ENCODE measurements at regions not wholly inside any gene's neighbourhood (a gene's known extent, or its start where the extent isn't known, plus 50 kb on each side); places are given as distances from the start of the nearest gene placed in this dataset.

DNA sequence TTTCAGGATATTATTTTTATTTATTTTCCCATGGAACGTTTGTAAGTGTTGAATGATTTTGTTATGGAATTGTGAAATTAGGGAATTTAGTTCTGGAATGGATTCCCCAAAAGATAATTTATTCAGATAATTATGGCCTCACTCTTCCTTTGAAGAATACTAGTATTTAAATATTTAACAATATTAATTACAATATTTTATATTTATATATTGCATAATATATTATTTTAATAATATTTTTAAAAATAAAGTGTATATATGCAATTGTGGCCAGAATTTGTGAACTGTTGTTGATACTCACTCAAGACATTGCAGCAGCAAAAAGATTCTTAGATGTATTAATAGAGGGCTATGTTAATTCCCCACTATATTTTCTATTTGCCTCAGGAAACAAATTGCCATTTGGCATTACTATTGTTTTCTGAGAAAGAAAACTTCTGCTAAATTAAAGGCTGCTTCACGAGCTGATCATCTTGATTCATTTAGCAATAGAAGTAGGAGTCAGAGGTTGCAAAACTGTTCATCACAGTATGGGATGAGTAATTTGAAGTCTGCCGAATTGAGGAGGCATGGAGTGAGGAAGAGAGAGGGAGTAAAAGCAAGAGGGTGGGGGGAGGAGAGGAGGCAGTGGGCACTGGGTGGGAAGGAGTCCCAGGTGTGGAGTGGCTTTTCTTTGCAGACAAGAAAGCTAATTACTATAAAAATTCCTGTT lies 729.2 kb downstream of the DHX35 start:
- DNase-seq (ENCODE audit: low spot score): no peak

DNA sequence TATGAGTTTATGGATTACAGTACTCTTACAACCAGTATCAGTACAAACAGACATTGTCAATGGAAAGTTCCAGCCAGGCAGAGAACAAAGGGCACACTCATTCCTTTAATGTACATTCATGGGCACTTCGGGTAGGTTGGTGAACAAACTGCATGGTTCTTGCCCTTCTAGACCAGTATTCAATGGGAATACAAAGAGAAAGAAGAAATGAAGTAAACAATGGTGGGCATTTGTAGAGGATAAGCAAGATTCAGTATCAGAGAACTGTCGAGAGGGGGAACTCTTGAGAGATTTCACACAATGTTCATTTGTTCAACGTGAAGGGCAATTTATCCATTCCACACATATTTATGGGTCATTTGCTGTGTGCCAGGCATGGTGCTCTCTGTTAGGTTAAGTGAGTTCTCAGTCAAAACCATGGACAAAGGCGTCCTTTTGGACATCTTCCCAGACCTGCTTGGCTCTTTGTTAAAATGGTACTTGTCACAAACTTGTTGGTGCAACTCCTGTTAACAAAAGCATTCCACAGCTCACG lies 714.8 kb downstream of the DHX35 start:
- DNase-seq (ENCODE audit: low spot score): peak; percentile 10
- TF ChIP-seq, protein P1, sequence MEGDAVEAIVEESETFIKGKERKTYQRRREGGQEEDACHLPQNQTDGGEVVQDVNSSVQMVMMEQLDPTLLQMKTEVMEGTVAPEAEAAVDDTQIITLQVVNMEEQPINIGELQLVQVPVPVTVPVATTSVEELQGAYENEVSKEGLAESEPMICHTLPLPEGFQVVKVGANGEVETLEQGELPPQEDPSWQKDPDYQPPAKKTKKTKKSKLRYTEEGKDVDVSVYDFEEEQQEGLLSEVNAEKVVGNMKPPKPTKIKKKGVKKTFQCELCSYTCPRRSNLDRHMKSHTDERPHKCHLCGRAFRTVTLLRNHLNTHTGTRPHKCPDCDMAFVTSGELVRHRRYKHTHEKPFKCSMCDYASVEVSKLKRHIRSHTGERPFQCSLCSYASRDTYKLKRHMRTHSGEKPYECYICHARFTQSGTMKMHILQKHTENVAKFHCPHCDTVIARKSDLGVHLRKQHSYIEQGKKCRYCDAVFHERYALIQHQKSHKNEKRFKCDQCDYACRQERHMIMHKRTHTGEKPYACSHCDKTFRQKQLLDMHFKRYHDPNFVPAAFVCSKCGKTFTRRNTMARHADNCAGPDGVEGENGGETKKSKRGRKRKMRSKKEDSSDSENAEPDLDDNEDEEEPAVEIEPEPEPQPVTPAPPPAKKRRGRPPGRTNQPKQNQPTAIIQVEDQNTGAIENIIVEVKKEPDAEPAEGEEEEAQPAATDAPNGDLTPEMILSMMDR (IDR thresholded peaks at IDR 0.05; ENCODE audit: extremely low read depth, missing control alignments): no peak

More for the DNA sequence above, 729.2 kb downstream of the DHX35 start:
- TF ChIP-seq, protein P1 (IDR thresholded peaks at IDR 0.05; ENCODE audit: extremely low read depth, missing control alignments): no peak

DNA sequence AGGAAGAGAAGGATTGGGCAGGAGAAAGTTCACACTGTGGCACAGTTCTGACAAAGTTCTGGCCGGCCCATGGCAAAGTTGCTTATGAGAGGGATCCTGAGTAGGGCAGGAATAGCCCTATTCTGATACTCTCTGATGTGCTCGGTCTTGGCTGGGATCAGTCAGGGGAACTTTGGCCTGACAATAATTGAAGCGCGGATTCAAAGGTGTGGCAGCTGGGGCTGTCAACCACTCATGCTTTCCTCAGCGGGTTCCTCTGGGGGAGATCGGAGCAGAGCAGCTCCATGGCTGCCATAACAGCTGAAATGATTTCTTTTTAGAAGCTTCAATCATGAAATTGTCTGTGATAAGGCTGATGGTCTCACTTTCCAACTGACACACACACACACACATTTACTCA lies 714.1 kb downstream of the DHX35 start:
- DNase-seq (ENCODE audit: low spot score): no peak
- TF ChIP-seq, protein P1 (IDR thresholded peaks at IDR 0.05; ENCODE audit: extremely low read depth, missing control alignments): no peak

DNA sequence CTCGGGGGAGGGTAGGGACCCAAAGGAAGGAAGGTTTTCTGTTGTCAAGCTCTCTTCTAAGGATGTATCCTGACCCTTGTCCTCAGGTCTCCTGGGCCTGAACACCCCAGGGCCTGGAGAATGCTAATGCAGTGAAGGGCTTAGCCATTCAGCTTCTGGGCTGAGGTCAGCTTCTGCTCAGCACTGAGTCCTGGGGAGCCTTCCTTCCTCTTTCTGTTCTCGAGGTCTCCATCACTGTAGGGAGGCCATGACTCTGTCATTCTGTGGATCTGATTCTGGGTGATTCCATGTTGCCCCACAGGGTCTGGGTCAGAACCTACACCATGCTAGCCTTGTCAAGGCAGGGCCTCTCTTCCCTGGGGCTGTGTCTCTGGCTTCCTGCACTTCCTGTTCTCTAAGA lies 712.7 kb downstream of the DHX35 start:
- TF ChIP-seq, protein P1 (IDR thresholded peaks at IDR 0.05; ENCODE audit: extremely low read depth, missing control alignments): no peak
- no peak for DNase-seq (ENCODE audit: low spot score)

DNA sequence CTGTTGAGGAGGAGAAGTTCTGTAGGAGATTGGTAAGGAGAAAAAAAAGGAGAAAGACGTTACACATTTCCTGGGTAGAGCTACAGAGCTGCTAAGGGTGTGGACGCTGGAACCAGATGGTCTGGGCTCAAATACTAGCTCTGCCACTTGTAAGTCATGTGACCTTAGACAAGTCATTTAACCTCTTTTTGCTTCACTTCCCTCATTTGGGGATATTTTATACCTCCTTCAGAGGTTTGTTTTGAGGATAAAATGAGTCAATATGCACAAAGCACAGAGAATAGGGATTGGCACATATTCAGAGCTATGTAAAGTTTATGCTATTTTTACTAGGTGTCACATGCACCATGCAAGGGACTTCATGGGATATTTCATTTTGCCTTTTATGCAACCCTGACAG lies 708.8 kb downstream of the DHX35 start:
- TF ChIP-seq, protein P1 (IDR thresholded peaks at IDR 0.05; ENCODE audit: extremely low read depth, missing control alignments): no peak
- DNase-seq (ENCODE audit: low spot score): no peak

DNA sequence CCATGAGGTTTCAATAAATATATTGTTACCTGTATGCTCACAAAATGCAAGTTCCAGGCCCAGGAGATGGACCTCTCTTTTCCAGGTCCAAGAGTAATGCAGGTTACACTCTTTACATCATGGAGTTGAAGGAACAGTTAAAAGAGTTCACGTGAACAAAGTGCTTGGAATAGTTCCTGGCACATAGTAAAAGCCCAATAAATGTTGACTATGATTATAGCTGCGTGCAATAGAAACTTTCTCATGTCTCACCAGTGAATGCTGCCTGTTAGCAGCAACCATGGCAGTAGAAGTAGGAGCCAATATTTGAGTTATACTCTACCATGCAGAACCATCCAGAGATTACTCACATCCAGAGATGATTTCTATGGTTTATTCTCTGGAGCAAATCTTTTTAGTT lies 707.5 kb downstream of the DHX35 start:
- TF ChIP-seq, protein P1 (IDR thresholded peaks at IDR 0.05; ENCODE audit: extremely low read depth, missing control alignments): no peak
- DNase-seq (ENCODE audit: low spot score): no peak

DNA sequence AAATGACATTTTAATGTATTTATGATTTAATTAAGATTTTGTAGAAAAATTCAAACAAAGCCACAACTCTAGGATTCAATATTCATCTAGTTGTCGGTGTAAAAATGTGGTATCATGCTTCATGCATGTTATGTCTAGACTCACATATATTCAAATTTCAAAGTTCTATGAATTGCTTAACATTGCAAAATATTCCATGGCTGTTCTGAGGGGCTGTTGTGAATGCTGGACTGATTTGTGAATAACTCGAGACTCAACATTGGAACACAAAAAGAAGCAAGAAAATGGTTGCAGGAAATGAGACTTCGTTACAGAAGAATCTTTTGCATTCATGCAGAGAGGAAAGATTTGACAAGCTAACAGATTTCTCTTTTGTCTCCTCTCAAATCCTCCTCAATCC lies 705.9 kb downstream of the DHX35 start:
- DNase-seq (ENCODE audit: low spot score): no peak
- TF ChIP-seq, protein P1 (IDR thresholded peaks at IDR 0.05; ENCODE audit: extremely low read depth, missing control alignments): no peak
